Glutamatergic neuron (in vitro differentiated cells): ENCODE measurements at regions not wholly inside any gene's neighbourhood (a gene's known extent, or its start where the extent isn't known, plus 50 kb on each side); places are given as distances from the start of the nearest gene placed in this dataset.
A peak's percentile ranks its signal among the peaks of the same experiment; 100 is the strongest.

Source experiments
- DNase-seq: peaks from one replicate; pipeline ENCODE4 v3.0.0; 2022
- H3K27ac Mint-ChIP-seq: one replicate; pipeline ENCODE4 v1.8.0; 2020; ENCODE audit warnings: mild to moderate bottlenecking, mixed read lengths, inconsistent platforms; ENCODE audit not compliant: unreplicated experiment
- H3K27me3 Mint-ChIP-seq: one replicate; pipeline ENCODE4 v1.8.0; 2020; ENCODE audit warnings: mild to moderate bottlenecking, moderate library complexity, mixed read lengths, inconsistent platforms; ENCODE audit not compliant: unreplicated experiment
- H3K36me3 Mint-ChIP-seq: one replicate; pipeline ENCODE4 v1.8.0; 2020; ENCODE audit warnings: mild to moderate bottlenecking, mixed read lengths, inconsistent platforms; ENCODE audit not compliant: unreplicated experiment
- H3K4me1 Mint-ChIP-seq: one replicate; pipeline ENCODE4 v1.8.0; 2020; ENCODE audit warnings: mild to moderate bottlenecking, low read depth, mixed read lengths, inconsistent platforms; ENCODE audit not compliant: unreplicated experiment
- H3K4me3 Mint-ChIP-seq: one replicate; pipeline ENCODE4 v1.8.0; 2020; ENCODE audit warnings: mild to moderate bottlenecking, mixed read lengths, inconsistent platforms; ENCODE audit not compliant: unreplicated experiment
- H3K9me3 Mint-ChIP-seq: one replicate; pipeline ENCODE4 v1.8.0; 2020; ENCODE audit warnings: mild to moderate bottlenecking, moderate library complexity, mixed read lengths, inconsistent platforms; ENCODE audit not compliant: unreplicated experiment
- TF ChIP-seq, protein P1 (sequence below): fragments of 200-600 bp; sonication (generic); IDR thresholded peaks from one replicate; pipeline ENCODE4 v1.5.0; 2021; ENCODE audit not compliant: partially characterized antibody, unreplicated experiment

DNA sequence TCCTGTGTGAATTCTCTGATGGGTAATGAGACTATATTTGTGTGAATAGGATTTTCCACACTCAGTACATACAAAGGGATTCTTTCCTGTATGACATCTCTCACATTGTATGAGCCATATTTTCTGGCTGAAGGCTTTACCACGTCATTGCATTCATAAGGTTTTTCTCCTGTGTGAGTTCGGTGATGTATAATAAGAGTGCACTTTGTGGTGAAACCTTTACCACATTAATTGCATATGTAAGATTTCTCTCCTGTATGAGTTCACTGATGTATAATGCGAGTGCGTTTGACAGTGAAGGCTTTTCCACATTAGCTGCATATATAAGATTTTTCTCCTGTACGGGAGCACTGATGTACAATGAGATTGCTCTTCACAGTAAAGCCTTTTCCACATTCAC, 455.4 kb upstream of the CNTN5 start:
- TF ChIP-seq, protein P1, sequence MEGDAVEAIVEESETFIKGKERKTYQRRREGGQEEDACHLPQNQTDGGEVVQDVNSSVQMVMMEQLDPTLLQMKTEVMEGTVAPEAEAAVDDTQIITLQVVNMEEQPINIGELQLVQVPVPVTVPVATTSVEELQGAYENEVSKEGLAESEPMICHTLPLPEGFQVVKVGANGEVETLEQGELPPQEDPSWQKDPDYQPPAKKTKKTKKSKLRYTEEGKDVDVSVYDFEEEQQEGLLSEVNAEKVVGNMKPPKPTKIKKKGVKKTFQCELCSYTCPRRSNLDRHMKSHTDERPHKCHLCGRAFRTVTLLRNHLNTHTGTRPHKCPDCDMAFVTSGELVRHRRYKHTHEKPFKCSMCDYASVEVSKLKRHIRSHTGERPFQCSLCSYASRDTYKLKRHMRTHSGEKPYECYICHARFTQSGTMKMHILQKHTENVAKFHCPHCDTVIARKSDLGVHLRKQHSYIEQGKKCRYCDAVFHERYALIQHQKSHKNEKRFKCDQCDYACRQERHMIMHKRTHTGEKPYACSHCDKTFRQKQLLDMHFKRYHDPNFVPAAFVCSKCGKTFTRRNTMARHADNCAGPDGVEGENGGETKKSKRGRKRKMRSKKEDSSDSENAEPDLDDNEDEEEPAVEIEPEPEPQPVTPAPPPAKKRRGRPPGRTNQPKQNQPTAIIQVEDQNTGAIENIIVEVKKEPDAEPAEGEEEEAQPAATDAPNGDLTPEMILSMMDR, result no peak
- H3K27me3 Mint-ChIP-seq, result peaks cover 2% of the 10 kb centered on the region
- no peaks in the 10 kb centered on the region for H3K36me3 Mint-ChIP-seq
- peaks cover 7% of the 10 kb centered on the region for H3K4me1 Mint-ChIP-seq
- DNase-seq, result no peak
- H3K4me3 Mint-ChIP-seq, result no peak overlapping the region
- peaks cover 4% of the 10 kb centered on the region for H3K9me3 Mint-ChIP-seq
- H3K27ac Mint-ChIP-seq, result no peak overlapping the region

GRCh38 chr11:98566978-98567377, 453.8 kb upstream of the CNTN5 start:
- Mint-ChIP-seq H3K4me3 (no peak overlapping the region), H3K27ac (no peak overlapping the region), H3K4me1 (peaks cover 8% of the 10 kb centered on the region), H3K36me3 (no peaks in the 10 kb centered on the region), H3K27me3 (peaks cover 2% of the 10 kb centered on the region), H3K9me3 (peaks cover 4% of the 10 kb centered on the region)
- DNase-seq, result no peak
- TF ChIP-seq, protein P1, result no peak

DNA sequence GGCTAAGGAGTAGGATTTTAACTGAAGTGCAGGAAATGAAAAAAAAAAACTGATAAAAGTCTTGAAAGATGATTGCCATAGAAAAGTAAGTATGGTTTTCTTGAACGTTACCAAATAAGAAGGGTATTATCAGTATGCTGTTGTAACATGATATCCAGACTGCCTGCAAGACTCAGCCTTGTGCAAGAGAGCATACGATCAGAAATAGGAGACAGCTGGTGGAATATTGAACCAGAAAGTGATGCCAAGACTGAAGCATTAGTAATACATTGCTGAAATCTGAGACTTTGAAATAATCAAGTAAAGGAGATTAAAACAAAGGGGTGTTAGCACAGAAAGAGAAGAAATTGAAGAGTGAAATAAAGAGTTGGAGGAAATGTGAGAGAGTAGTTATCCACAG, 452.7 kb upstream of the CNTN5 start:
- TF ChIP-seq, protein P1, result no peak
- Mint-ChIP-seq H3K4me1 (peaks cover 8% of the 10 kb centered on the region), H3K27me3 (peaks cover 2% of the 10 kb centered on the region), H3K4me3 (peak overlapping the region; percentile 53), H3K36me3 (no peaks in the 10 kb centered on the region), H3K9me3 (peaks cover 4% of the 10 kb centered on the region), H3K27ac (peak overlapping the region; percentile 86)
- no peak for DNase-seq

GRCh38 chr11:98572941-98573340, 447.8 kb upstream of the CNTN5 start:
- TF ChIP-seq, protein P1, result no peak
- H3K27ac Mint-ChIP-seq, result no peak overlapping the region
- H3K4me3 Mint-ChIP-seq, result no peak overlapping the region
- H3K9me3 Mint-ChIP-seq, result peaks cover 3% of the 10 kb centered on the region
- DNase-seq, result no peak
- peaks cover 7% of the 10 kb centered on the region for H3K4me1 Mint-ChIP-seq
- H3K27me3 Mint-ChIP-seq, result peaks cover 2% of the 10 kb centered on the region
- H3K36me3 Mint-ChIP-seq, result no peaks in the 10 kb centered on the region

- Mint-ChIP-seq H3K4me1 (no peaks in the 10 kb centered on the region), H3K36me3 (no peaks in the 10 kb centered on the region), H3K27ac (no peak overlapping the region), H3K27me3 (no peaks in the 10 kb centered on the region), H3K4me3 (no peak overlapping the region), H3K9me3 (peaks cover 2% of the 10 kb centered on the region)
- TF ChIP-seq, protein P1, result no peak
- DNase-seq, result no peak
Measured at GRCh38 chr11:98587884-98588283, 432.9 kb upstream of the CNTN5 start.
